Stimulated activated naive B cell treated with anti-CD40 and anti-IgM and Interleukin-4, amounts not matched to agents 10 μg/mL and 1 μg/mL and 100 μg/mL, for 72 hours (primary cell): ENCODE measurements at regions not wholly inside any gene's neighbourhood (a gene's known extent, or its start where the extent isn't known, plus 50 kb on each side); places are given as distances from the start of the nearest gene placed in this dataset.

Experiments used
- ATAC-seq, 2 donors: fragments of 150-1000 bp; cut with Tn5 transposase; replicated peaks; 2 replicates each; pipeline ENCODE4 v1.10.0; 2021; ENCODE audit warnings: moderate library complexity in 1 of 2
- DNase-seq: peaks from one replicate; pipeline ENCODE4 v3.0.0; 2021
- H3K27ac Mint-ChIP-seq: one replicate; pipeline ENCODE4 v1.8.0; 2022; ENCODE audit warnings: mild to moderate bottlenecking, mixed read lengths
- H3K27me3 Mint-ChIP-seq, 2 donors: one replicate each; pipeline ENCODE4 v1.8.0; 2022; ENCODE audit warnings: mixed read lengths in 2 of 2
- H3K36me3 Mint-ChIP-seq, 2 donors: one replicate each; pipeline ENCODE4 v1.8.0; 2022; ENCODE audit warnings: mixed read lengths in 2 of 2, mild to moderate bottlenecking in 1 of 2
- H3K4me1 Mint-ChIP-seq, 2 donors: one replicate each; pipeline ENCODE4 v1.8.0; 2022; ENCODE audit warnings: mixed read lengths in 2 of 2, mild to moderate bottlenecking in 1 of 2
- H3K4me3 Mint-ChIP-seq, 2 donors: one replicate each; pipeline ENCODE4 v1.8.0; 2022; ENCODE audit warnings: mild to moderate bottlenecking in 2 of 2, mixed read lengths in 2 of 2, moderate library complexity in 1 of 2
- H3K9me3 Mint-ChIP-seq, 2 donors: one replicate each; pipeline ENCODE4 v1.8.0; 2022; ENCODE audit warnings: mixed read lengths in 2 of 2, mild to moderate bottlenecking in 1 of 2

GRCh38 chr2:29974086-29974485 lies 52.7 kb upstream of the ALK start:
- Mint-ChIP-seq H3K27me3 (peaks cover 9 to 10% of the 10 kb centered on the region in 2 donors), H3K36me3 (no peaks in the 10 kb centered on the region)

DNA sequence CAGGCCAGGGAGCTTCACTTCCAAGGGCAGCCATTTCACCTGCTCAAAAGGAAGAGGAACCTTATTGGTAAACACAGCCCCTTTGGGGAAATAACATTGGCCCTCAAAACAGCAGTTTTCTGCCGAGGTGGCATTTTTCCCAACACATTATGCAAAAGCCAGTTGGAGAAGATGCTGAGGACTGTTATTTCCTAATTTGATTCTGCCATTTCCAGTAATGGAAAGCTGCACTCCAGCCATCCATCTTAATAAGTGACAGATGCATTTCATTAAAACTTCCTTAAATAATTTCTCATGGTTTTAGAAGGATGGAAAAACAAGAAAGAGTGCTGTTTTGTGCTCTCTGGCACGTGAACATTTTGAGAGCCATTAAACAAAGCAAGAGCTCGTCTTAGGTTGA lies 55.9 kb upstream of the ALK start:
- Mint-ChIP-seq H3K4me1 (no peaks in the 10 kb centered on the region), H3K27me3 (peaks cover 0 to under 1% of the 10 kb centered on the region in 2 donors), H3K9me3 (no peaks in the 10 kb centered on the region), H3K27ac (no peak overlapping the region), H3K4me3 (no peak overlapping the region), H3K36me3 (no peaks in the 10 kb centered on the region)
- no peak for ATAC-seq
- no peak for DNase-seq

More at GRCh38 chr2:29974086-29974485, 52.7 kb upstream of the ALK start:
- H3K27ac Mint-ChIP-seq, result no peak overlapping the region
- ATAC-seq (no peak), DNase-seq (no peak)
- H3K4me1 Mint-ChIP-seq, result no peaks in the 10 kb centered on the region
- no peak overlapping the region for H3K4me3 Mint-ChIP-seq
- H3K9me3 Mint-ChIP-seq, result no peaks in the 10 kb centered on the region

GRCh38 chr2:29981402-29981801 lies 60.0 kb upstream of the ALK start:
- H3K27ac Mint-ChIP-seq, result no peak overlapping the region

DNA sequence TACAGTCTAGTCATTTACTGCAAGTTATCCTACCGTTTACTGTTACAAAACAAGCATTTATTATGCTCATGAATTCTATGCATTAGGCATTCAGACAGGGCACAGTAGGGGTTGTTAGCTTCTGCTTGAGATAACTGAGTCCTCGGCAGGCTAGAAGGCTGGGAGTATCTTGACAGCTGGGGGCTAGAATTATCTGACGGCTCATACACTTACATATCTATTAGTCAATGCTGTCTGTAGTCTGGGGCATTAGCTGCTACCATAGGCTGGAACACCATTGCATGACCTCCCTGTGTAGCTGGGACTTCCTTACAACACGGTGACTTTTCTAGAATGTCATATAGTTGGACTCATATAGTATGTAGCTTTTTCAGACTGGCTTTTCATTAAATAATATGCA lies 61.9 kb upstream of the ALK start:
- H3K9me3 Mint-ChIP-seq, result no peaks in the 10 kb centered on the region
- no peak for ATAC-seq
- DNase-seq, result no peak
- H3K27ac Mint-ChIP-seq, result no peak overlapping the region
- H3K4me3 Mint-ChIP-seq, result no peak overlapping the region
- no peaks in the 10 kb centered on the region for H3K4me1 Mint-ChIP-seq
- H3K27me3 Mint-ChIP-seq, result peaks cover 4 to 11% of the 10 kb centered on the region in 2 donors
- H3K36me3 Mint-ChIP-seq, result no peaks in the 10 kb centered on the region

More at GRCh38 chr2:29981402-29981801, 60.0 kb upstream of the ALK start:
- H3K36me3 Mint-ChIP-seq, result no peaks in the 10 kb centered on the region
- no peak for DNase-seq
- H3K9me3 Mint-ChIP-seq, result no peaks in the 10 kb centered on the region
- no peak for ATAC-seq
- no peaks in the 10 kb centered on the region for H3K4me1 Mint-ChIP-seq
- H3K27me3 Mint-ChIP-seq, result peaks cover 4 to 11% of the 10 kb centered on the region in 2 donors
- H3K4me3 Mint-ChIP-seq, result no peak overlapping the region

GRCh38 chr2:29987146-29987545 lies 65.8 kb upstream of the ALK start:
- DNase-seq (no peak), ATAC-seq (no peak)
- Mint-ChIP-seq H3K27ac (no peak overlapping the region), H3K9me3 (no peaks in the 10 kb centered on the region), H3K36me3 (no peaks in the 10 kb centered on the region), H3K4me3 (no peak overlapping the region), H3K4me1 (no peaks in the 10 kb centered on the region), H3K27me3 (peaks cover 9 to 11% of the 10 kb centered on the region in 2 donors)

GRCh38 chr2:29990129-29990528 lies 68.7 kb upstream of the ALK start:
- Mint-ChIP-seq H3K4me1 (no peaks in the 10 kb centered on the region), H3K9me3 (no peaks in the 10 kb centered on the region), H3K27me3 (peaks cover under 1 to 7% of the 10 kb centered on the region in 2 donors), H3K36me3 (no peaks in the 10 kb centered on the region), H3K4me3 (no peak overlapping the region), H3K27ac (no peak overlapping the region)
- no peak for ATAC-seq
- DNase-seq, result no peak

DNA sequence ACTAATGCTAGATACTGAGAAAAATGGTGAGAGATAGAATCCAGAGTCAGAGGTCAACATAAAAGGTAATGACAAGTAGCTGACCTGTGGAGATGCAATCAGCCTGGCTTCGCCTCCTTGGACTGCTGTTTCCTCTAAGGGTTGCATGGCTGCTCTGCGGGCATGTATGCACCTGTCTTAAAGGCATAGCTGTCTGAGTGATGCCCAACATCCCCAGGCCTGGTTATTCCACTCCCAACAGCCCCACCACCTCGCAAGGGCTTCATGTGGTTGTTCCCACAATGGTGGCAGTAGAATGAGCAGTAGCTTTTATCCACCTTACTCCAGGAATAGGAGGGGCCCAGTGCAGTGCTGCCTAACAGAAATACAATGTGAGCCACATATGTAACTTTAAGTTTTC lies 69.7 kb upstream of the ALK start:
- ATAC-seq, result no peak
- Mint-ChIP-seq H3K27me3 (peaks cover 7 to 9% of the 10 kb centered on the region in 2 donors), H3K9me3 (no peaks in the 10 kb centered on the region), H3K27ac (no peak overlapping the region), H3K4me1 (no peaks in the 10 kb centered on the region), H3K4me3 (no peak overlapping the region), H3K36me3 (no peaks in the 10 kb centered on the region)
- DNase-seq, result no peak

DNA sequence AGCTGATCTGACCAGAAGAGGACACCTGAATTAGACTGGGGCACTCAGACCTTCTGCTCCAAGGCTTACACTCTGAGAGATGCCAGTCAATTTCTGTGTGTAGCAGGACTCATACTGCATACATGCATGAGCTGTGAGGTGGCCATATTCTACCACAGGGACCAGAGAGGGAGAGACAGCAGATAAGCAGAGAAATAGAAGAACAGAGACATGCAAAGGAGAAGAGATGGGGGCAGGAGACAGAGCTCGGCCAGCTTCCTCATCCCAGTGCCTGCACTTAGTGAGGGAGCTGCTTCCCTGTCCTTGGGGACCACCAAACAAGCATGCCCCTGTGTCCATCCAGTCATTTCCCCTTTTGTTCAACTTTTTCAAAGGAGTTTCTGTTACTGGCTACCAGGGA lies 73.9 kb upstream of the ALK start:
- H3K27me3 Mint-ChIP-seq, result peaks cover 9 to 11% of the 10 kb centered on the region in 2 donors
- no peak for DNase-seq
- no peaks in the 10 kb centered on the region for H3K4me1 Mint-ChIP-seq
- no peak overlapping the region for H3K27ac Mint-ChIP-seq
- H3K9me3 Mint-ChIP-seq, result peaks cover 8 to 10% of the 10 kb centered on the region in 2 donors
- H3K36me3 Mint-ChIP-seq, result no peaks in the 10 kb centered on the region
- H3K4me3 Mint-ChIP-seq, result no peak overlapping the region
- ATAC-seq, result no peak

DNA sequence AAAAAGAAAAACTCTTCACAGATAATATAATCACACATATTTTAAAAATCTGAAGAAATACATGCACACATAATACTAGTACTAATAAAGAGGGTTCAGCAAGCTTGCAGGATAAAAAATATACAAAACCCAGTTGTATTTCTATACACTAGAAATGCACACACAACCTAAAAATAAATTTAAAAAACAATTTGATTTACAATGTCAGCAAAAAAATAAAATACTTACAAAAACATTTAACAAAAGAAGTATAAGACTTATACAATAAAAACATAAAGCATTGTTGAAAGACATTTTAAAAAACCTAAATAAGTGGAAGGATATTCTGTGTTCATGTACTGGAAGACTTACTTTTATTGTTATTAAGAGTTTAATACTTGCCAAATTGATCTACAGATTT lies 81.7 kb upstream of the ALK start:
- no peak for DNase-seq
- H3K36me3 Mint-ChIP-seq, result no peaks in the 10 kb centered on the region
- no peak for ATAC-seq
- H3K4me1 Mint-ChIP-seq, result no peaks in the 10 kb centered on the region
- no peak overlapping the region for H3K27ac Mint-ChIP-seq
- peaks cover 9 to 12% of the 10 kb centered on the region in 2 donors for H3K9me3 Mint-ChIP-seq
- no peak overlapping the region for H3K4me3 Mint-ChIP-seq
- H3K27me3 Mint-ChIP-seq, result peaks cover 3 to 8% of the 10 kb centered on the region in 2 donors

- no peaks in the 10 kb centered on the region for H3K4me1 Mint-ChIP-seq
- no peak overlapping the region for H3K4me3 Mint-ChIP-seq
- no peaks in the 10 kb centered on the region for H3K36me3 Mint-ChIP-seq
- DNase-seq (no peak), ATAC-seq (peak in 1 of 2 donors; percentile 56)
- H3K9me3 Mint-ChIP-seq, result no peaks in the 10 kb centered on the region
- no peak overlapping the region for H3K27ac Mint-ChIP-seq
- peaks cover 6 to 11% of the 10 kb centered on the region in 2 donors for H3K27me3 Mint-ChIP-seq
These were observed 101.2 kb upstream of the ALK start for GRCh38 chr2:30022444-30023071.

GRCh38 chr2:30024281-30024680 lies 102.9 kb upstream of the ALK start:
- Mint-ChIP-seq H3K4me3 (no peak overlapping the region), H3K9me3 (no peaks in the 10 kb centered on the region), H3K27me3 (peaks cover 6 to 17% of the 10 kb centered on the region in 2 donors), H3K27ac (no peak overlapping the region), H3K4me1 (no peaks in the 10 kb centered on the region), H3K36me3 (no peaks in the 10 kb centered on the region)
- no peak for ATAC-seq
- no peak for DNase-seq

- peaks cover 16 to 30% of the 10 kb centered on the region in 2 donors for H3K27me3 Mint-ChIP-seq
These were observed 105.0 kb upstream of the ALK start for GRCh38 chr2:30026091-30027055.

DNA sequence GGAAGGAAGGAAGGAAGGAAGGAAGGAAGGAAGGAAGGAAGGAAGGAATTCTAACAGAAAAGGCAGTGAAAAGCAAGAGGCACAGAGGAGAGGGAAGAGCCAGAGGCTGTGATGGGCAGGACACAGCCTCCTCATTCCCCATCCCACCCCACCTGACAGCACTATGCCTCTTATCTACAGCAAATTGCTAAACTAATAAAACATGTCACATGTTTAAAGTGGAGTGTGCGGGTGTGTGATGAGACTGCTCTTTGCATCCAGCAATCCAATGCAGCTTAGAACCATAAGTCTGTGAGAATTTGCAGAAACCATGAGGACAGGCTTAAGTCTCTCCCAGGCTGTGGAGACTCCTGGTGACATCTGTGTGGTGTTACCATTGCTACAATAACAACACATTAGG lies 108.4 kb upstream of the ALK start:
- ATAC-seq (no peak), DNase-seq (no peak)
- Mint-ChIP-seq H3K27me3 (peaks cover 17 to 30% of the 10 kb centered on the region in 2 donors), H3K27ac (no peak overlapping the region), H3K36me3 (no peaks in the 10 kb centered on the region), H3K4me3 (no peak overlapping the region), H3K4me1 (no peaks in the 10 kb centered on the region), H3K9me3 (no peaks in the 10 kb centered on the region)

More at GRCh38 chr2:30026091-30027055, 105.0 kb upstream of the ALK start:
- no peak overlapping the region for H3K4me3 Mint-ChIP-seq
- H3K9me3 Mint-ChIP-seq, result no peaks in the 10 kb centered on the region
- peak; percentile 49 to 51 for ATAC-seq
- no peaks in the 10 kb centered on the region for H3K36me3 Mint-ChIP-seq
- DNase-seq, result no peak
- H3K27ac Mint-ChIP-seq, result no peak overlapping the region
- no peaks in the 10 kb centered on the region for H3K4me1 Mint-ChIP-seq

GRCh38 chr2:30030361-30030760 lies 109.0 kb upstream of the ALK start:
- Mint-ChIP-seq H3K36me3 (no peaks in the 10 kb centered on the region), H3K27me3 (peaks cover 17 to 35% of the 10 kb centered on the region in 2 donors), H3K4me1 (no peaks in the 10 kb centered on the region), H3K27ac (no peak overlapping the region), H3K9me3 (no peaks in the 10 kb centered on the region), H3K4me3 (no peak overlapping the region)
- ATAC-seq (no peak), DNase-seq (no peak)

DNA sequence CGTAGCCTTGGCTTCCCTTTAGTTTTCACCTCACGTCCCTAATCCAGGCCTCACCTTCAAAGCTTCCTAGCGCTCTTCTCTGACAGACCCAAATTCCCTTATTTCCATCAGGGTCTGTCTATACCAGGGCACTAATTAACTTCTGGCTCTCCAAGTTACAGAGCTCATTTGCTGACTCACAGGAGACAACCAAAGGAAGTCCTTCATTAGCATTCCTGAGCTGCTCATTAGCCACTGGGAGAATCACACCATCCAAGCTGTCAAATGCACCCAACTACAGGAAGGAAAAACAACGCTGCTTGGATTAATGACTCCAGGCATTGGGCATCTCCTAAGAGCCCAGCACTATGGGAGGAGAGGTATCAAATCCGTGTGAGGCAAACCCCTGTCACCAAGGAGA lies 109.8 kb upstream of the ALK start:
- H3K27ac Mint-ChIP-seq, result no peak overlapping the region
- H3K27me3 Mint-ChIP-seq, result peaks cover 17 to 35% of the 10 kb centered on the region in 2 donors
- DNase-seq (no peak), ATAC-seq (no peak)
- H3K4me1 Mint-ChIP-seq, result no peaks in the 10 kb centered on the region
- H3K4me3 Mint-ChIP-seq, result no peak overlapping the region
- no peaks in the 10 kb centered on the region for H3K36me3 Mint-ChIP-seq
- no peaks in the 10 kb centered on the region for H3K9me3 Mint-ChIP-seq
